Activated naive CD4-positive, alpha-beta T cell treated with anti-CD3 and anti-CD28 coated beads, Interleukin-2, amount 10 ng/mL, durations not matched to agents 7 days and 5 days (primary cell): ENCODE measurements at regions not wholly inside any gene's neighbourhood (a gene's known extent, or its start where the extent isn't known, plus 50 kb on each side); places are given as distances from the start of the nearest gene placed in this dataset.

Source experiments
- CTCF ChIA-PET: fragments of 350-600 bp; sonication (Branson Sonifier 250); formaldehyde crosslinking; loops from one replicate; lab custom pipeline; 2021; ENCODE audit warnings: antibody characterized with exemption; lab: Charles Lee
- DNase-seq: peaks from one replicate; pipeline ENCODE4 v3.0.0-alpha.2; 2020
- H3K27ac Mint-ChIP-seq: one replicate; pipeline ENCODE4 v1.8.0; 2021; ENCODE audit warnings: mild to moderate bottlenecking, moderate library complexity, mixed read lengths
- H3K27me3 Mint-ChIP-seq: one replicate; pipeline ENCODE4 v1.8.0; 2021; ENCODE audit warnings: mild to moderate bottlenecking, mixed read lengths
- H3K36me3 Mint-ChIP-seq: one replicate; pipeline ENCODE4 v1.8.0; 2021; ENCODE audit warnings: mixed read lengths
- H3K4me1 Mint-ChIP-seq: one replicate; pipeline ENCODE4 v1.8.0; 2021; ENCODE audit warnings: mixed read lengths
- H3K4me3 Mint-ChIP-seq: one replicate; pipeline ENCODE4 v1.8.0; 2021; ENCODE audit warnings: mild to moderate bottlenecking, moderate library complexity, mixed read lengths
- H3K9me3 Mint-ChIP-seq: one replicate; pipeline ENCODE4 v1.8.0; 2021; ENCODE audit warnings: mixed read lengths

GRCh38 chr11:120061036-120061760 lies 76.7 kb downstream of the TRIM29 start:
- CTCF ChIA-PET: no interaction called here

GRCh38 chr11:120060512-120060911 lies 77.4 kb downstream of the TRIM29 start:
- no peaks in the 10 kb centered on the region for H3K4me1 Mint-ChIP-seq
- H3K4me3 Mint-ChIP-seq: no peak overlapping the region
- peaks cover 20% of the 10 kb centered on the region for H3K27me3 Mint-ChIP-seq
- DNase-seq: no peak
- H3K36me3 Mint-ChIP-seq: no peaks in the 10 kb centered on the region
- CTCF ChIA-PET: no interaction called here
- H3K9me3 Mint-ChIP-seq: no peaks in the 10 kb centered on the region
- no peak overlapping the region for H3K27ac Mint-ChIP-seq

More at GRCh38 chr11:120061036-120061760, 76.7 kb downstream of the TRIM29 start:
- Mint-ChIP-seq H3K36me3 (no peaks in the 10 kb centered on the region), H3K27ac (no peak overlapping the region), H3K4me1 (no peaks in the 10 kb centered on the region), H3K4me3 (no peak overlapping the region), H3K27me3 (peaks cover 17% of the 10 kb centered on the region), H3K9me3 (no peaks in the 10 kb centered on the region)
- no peak for DNase-seq

- CTCF ChIA-PET: no interaction called here
- H3K4me3 Mint-ChIP-seq: no peak overlapping the region
- DNase-seq: no peak
- H3K27ac Mint-ChIP-seq: no peak overlapping the region
- H3K27me3 Mint-ChIP-seq: peaks cover 20% of the 10 kb centered on the region
- no peaks in the 10 kb centered on the region for H3K4me1 Mint-ChIP-seq
- H3K9me3 Mint-ChIP-seq: no peaks in the 10 kb centered on the region
- H3K36me3 Mint-ChIP-seq: no peaks in the 10 kb centered on the region
Observed at GRCh38 chr11:120058931-120059330, 79.0 kb downstream of the TRIM29 start.

GRCh38 chr11:120057595-120058581 lies 80.0 kb downstream of the TRIM29 start:
- H3K4me1 Mint-ChIP-seq: no peaks in the 10 kb centered on the region
- no peaks in the 10 kb centered on the region for H3K36me3 Mint-ChIP-seq
- H3K4me3 Mint-ChIP-seq: no peak overlapping the region
- CTCF ChIA-PET: no interaction called here
- H3K27me3 Mint-ChIP-seq: peaks cover 20% of the 10 kb centered on the region
- H3K9me3 Mint-ChIP-seq: no peaks in the 10 kb centered on the region
- H3K27ac Mint-ChIP-seq: no peak overlapping the region
- DNase-seq: no peak

- no peak for DNase-seq
- H3K27ac Mint-ChIP-seq: no peak overlapping the region
- no peak overlapping the region for H3K4me3 Mint-ChIP-seq
- peaks cover 22% of the 10 kb centered on the region for H3K27me3 Mint-ChIP-seq
- CTCF ChIA-PET: no interaction called here
- no peaks in the 10 kb centered on the region for H3K4me1 Mint-ChIP-seq
- no peaks in the 10 kb centered on the region for H3K9me3 Mint-ChIP-seq
- H3K36me3 Mint-ChIP-seq: no peaks in the 10 kb centered on the region
Observed at GRCh38 chr11:120057028-120057330, 80.9 kb downstream of the TRIM29 start.

GRCh38 chr11:120056301-120057027 lies 81.4 kb downstream of the TRIM29 start:
- no peak overlapping the region for H3K27ac Mint-ChIP-seq
- DNase-seq: no peak
- no peaks in the 10 kb centered on the region for H3K4me1 Mint-ChIP-seq
- no peaks in the 10 kb centered on the region for H3K36me3 Mint-ChIP-seq
- peaks cover 17% of the 10 kb centered on the region for H3K27me3 Mint-ChIP-seq
- no peak overlapping the region for H3K4me3 Mint-ChIP-seq
- H3K9me3 Mint-ChIP-seq: no peaks in the 10 kb centered on the region
- CTCF ChIA-PET: no interaction called here

- no peak for DNase-seq
- Mint-ChIP-seq H3K9me3 (no peaks in the 10 kb centered on the region), H3K27ac (no peak overlapping the region), H3K27me3 (peaks cover 17% of the 10 kb centered on the region), H3K4me3 (no peak overlapping the region), H3K4me1 (no peaks in the 10 kb centered on the region), H3K36me3 (no peaks in the 10 kb centered on the region)
- CTCF ChIA-PET: no interaction called here
Observed at GRCh38 chr11:120055646-120056045, 82.3 kb downstream of the TRIM29 start.

GRCh38 chr11:120054753-120055045 lies 83.2 kb downstream of the TRIM29 start:
- CTCF ChIA-PET: no interaction called here
- H3K4me3 Mint-ChIP-seq: no peak overlapping the region
- no peaks in the 10 kb centered on the region for H3K4me1 Mint-ChIP-seq
- H3K9me3 Mint-ChIP-seq: no peaks in the 10 kb centered on the region
- no peaks in the 10 kb centered on the region for H3K36me3 Mint-ChIP-seq
- H3K27ac Mint-ChIP-seq: no peak overlapping the region
- DNase-seq: no peak
- H3K27me3 Mint-ChIP-seq: peaks cover 17% of the 10 kb centered on the region

- Mint-ChIP-seq H3K27ac (no peak overlapping the region), H3K9me3 (no peaks in the 10 kb centered on the region), H3K36me3 (no peaks in the 10 kb centered on the region), H3K27me3 (peaks cover 17% of the 10 kb centered on the region), H3K4me1 (no peaks in the 10 kb centered on the region), H3K4me3 (no peak overlapping the region)
- no peak for DNase-seq
- CTCF ChIA-PET: no interaction called here
Observed at GRCh38 chr11:120054016-120054752, 83.7 kb downstream of the TRIM29 start.

- Mint-ChIP-seq H3K9me3 (peaks cover 5% of the 10 kb centered on the region), H3K36me3 (no peaks in the 10 kb centered on the region), H3K4me1 (no peaks in the 10 kb centered on the region), H3K27me3 (peaks cover 8% of the 10 kb centered on the region), H3K27ac (no peak overlapping the region), H3K4me3 (no peak overlapping the region)
- no peak for DNase-seq
- CTCF ChIA-PET: no interaction called here
Observed at GRCh38 chr11:120052196-120052775, 85.6 kb downstream of the TRIM29 start.

- DNase-seq: no peak
- CTCF ChIA-PET: no interaction called here
- no peaks in the 10 kb centered on the region for H3K4me1 Mint-ChIP-seq
- no peaks in the 10 kb centered on the region for H3K36me3 Mint-ChIP-seq
- H3K9me3 Mint-ChIP-seq: peaks cover 9% of the 10 kb centered on the region
- H3K27ac Mint-ChIP-seq: no peak overlapping the region
- peaks cover 8% of the 10 kb centered on the region for H3K27me3 Mint-ChIP-seq
- H3K4me3 Mint-ChIP-seq: no peak overlapping the region
Observed at GRCh38 chr11:120044011-120044675, 93.8 kb downstream of the TRIM29 start.

GRCh38 chr11:120043328-120043945 lies 94.5 kb downstream of the TRIM29 start:
- Mint-ChIP-seq H3K9me3 (peaks cover 9% of the 10 kb centered on the region), H3K27me3 (peaks cover 8% of the 10 kb centered on the region), H3K4me1 (no peaks in the 10 kb centered on the region), H3K4me3 (no peak overlapping the region), H3K36me3 (no peaks in the 10 kb centered on the region), H3K27ac (no peak overlapping the region)
- DNase-seq: no peak
- CTCF ChIA-PET: no interaction called here

- H3K9me3 Mint-ChIP-seq: peaks cover under 1% of the 10 kb centered on the region
- H3K36me3 Mint-ChIP-seq: no peaks in the 10 kb centered on the region
- DNase-seq: no peak
- no peak overlapping the region for H3K27ac Mint-ChIP-seq
- no peaks in the 10 kb centered on the region for H3K4me1 Mint-ChIP-seq
- CTCF ChIA-PET: no interaction called here
- peaks cover 8% of the 10 kb centered on the region for H3K27me3 Mint-ChIP-seq
- H3K4me3 Mint-ChIP-seq: no peak overlapping the region
Observed at GRCh38 chr11:120041625-120042024, 96.3 kb downstream of the TRIM29 start.
